ENCODE measurements at regions not wholly inside any gene's neighbourhood (a gene's known extent, or its start where the extent isn't known, plus 50 kb on each side); places are given as distances from the start of the nearest gene placed in this dataset.

DNA sequence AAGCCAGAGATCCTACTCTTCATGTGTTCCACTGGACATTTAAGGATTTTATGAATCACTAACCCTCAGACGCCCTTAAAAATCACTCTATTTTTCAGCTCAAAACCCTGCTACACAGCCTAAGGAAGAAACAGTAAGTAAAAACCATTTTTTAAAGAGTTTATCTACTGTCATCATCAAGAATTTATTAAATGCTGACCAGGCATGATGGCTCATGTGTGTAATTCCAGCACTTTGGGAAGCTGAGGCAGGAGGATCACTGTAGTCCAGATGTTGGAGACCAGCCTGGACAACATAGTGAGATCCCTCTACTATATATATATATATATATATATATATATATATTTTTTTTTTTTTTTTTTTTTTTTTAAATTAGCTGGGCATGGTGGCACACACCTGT lies 124.2 kb upstream of the ID4 start:
- POLR2A ChIA-PET = no interaction called here
- WGBS (ENCODE audit: insufficient coverage, insufficient replicate concordance, low lambda C conversion rate, missing lambda C conversion rate) = 0% methylated on average over 1 of the region's 1 CpG
- no TSS peak for BruUV-seq (replicated peaks)
- SMC1A ChIA-PET (ENCODE audit: uncharacterized antibody, unreplicated experiment) = no interaction called here
- no peak for ATAC-seq
- Histone ChIP-seq H3K9me3 (replicated peaks; ENCODE audit: control insufficient read depth, insufficient read depth, low read length) (no peaks in the 10 kb centered on the region), H3K27me3 (replicated peaks in 1 of 2; ENCODE audit: control insufficient read depth in 2 of 2, insufficient read depth in 2 of 2, low read length in 1 of 2) (no peaks in the 10 kb centered on the region), H4K20me1 (ENCODE audit: control insufficient read depth, insufficient read depth) (no peaks in the 10 kb centered on the region), H3K36me3 (ENCODE audit: control insufficient read depth in 2 of 2, insufficient read depth in 2 of 2, low read length in 1 of 2) (no peaks in the 10 kb centered on the region), H3K4me3 (no peak overlapping the region), H3K27ac (ENCODE audit: control insufficient read depth, insufficient read depth) (no peak overlapping the region), H3K79me2 (ENCODE audit: control insufficient read depth, insufficient read depth, low read length) (no peaks in the 10 kb centered on the region), H2AFZ (ENCODE audit: control insufficient read depth, low read depth, low read length) (no peak overlapping the region), H3K4me1 (ENCODE audit: control insufficient read depth, insufficient read depth, low read length) (no peaks in the 10 kb centered on the region), H3K9ac (ENCODE audit: control insufficient read depth, insufficient read depth, low read length) (no peak overlapping the region), H3K4me2 (ENCODE audit: control insufficient read depth, insufficient read depth) (no peak overlapping the region)
- TF ChIP-seq, protein P1, sequence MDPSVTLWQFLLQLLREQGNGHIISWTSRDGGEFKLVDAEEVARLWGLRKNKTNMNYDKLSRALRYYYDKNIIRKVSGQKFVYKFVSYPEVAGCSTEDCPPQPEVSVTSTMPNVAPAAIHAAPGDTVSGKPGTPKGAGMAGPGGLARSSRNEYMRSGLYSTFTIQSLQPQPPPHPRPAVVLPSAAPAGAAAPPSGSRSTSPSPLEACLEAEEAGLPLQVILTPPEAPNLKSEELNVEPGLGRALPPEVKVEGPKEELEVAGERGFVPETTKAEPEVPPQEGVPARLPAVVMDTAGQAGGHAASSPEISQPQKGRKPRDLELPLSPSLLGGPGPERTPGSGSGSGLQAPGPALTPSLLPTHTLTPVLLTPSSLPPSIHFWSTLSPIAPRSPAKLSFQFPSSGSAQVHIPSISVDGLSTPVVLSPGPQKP (IDR thresholded peaks at IDR 0.05; ENCODE audit: low read depth, low read length) = no peak
- TF ChIP-seq RUNX3 (IDR thresholded peaks at IDR 0.05; ENCODE audit: low read length) (no peak), RAD21 (IDR thresholded peaks at IDR 0.05; ENCODE audit: insufficient read depth, low read depth, low read length) (no peak), PML (IDR thresholded peaks at IDR 0.05; ENCODE audit: low read length) (no peak), STAT3 (IDR thresholded peaks at IDR 0.05; ENCODE audit: low read depth, low read length) (no peak)
- DNase-seq (ENCODE audit: low read depth, low spot score) = no peak
- no peak for FAIRE-seq
- CTCF ChIA-PET = no interaction called here
- intact Hi-C loops (cut with micrococcal nuclease; ENCODE audit: unreplicated experiment) (no loop called here), in situ Hi-C loops (cut with MboI) (no loop called here)
- RAD21 ChIA-PET (ENCODE audit: unreplicated experiment) = no interaction called here

DNA sequence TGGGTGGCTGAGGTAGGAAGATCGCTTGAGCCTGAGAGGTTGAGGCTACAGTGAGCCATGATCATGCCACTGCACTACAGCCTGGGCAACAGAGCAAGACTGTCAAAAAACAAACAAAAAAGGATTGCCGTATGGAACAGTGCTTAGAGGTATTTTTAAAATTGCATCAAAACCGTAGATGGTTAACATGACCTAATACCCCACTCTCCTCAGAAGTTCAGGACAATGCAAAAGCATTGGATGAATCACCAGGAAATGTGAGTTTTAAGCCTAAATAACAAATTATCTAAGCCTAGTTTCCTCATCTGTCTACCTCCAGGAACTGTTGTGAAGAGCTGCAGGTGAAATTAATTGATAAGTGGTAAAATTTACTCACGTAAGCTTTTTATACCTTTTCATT lies 123.8 kb upstream of the ID4 start:
- Histone ChIP-seq H4K20me1 (ENCODE audit: control insufficient read depth, insufficient read depth) (no peaks in the 10 kb centered on the region), H3K36me3 (ENCODE audit: control insufficient read depth in 2 of 2, insufficient read depth in 2 of 2, low read length in 1 of 2) (no peaks in the 10 kb centered on the region), H3K79me2 (ENCODE audit: control insufficient read depth, insufficient read depth, low read length) (no peaks in the 10 kb centered on the region), H3K9ac (ENCODE audit: control insufficient read depth, insufficient read depth, low read length) (no peak overlapping the region), H3K9me3 (replicated peaks; ENCODE audit: control insufficient read depth, insufficient read depth, low read length) (no peaks in the 10 kb centered on the region), H3K27me3 (replicated peaks in 1 of 2; ENCODE audit: control insufficient read depth in 2 of 2, insufficient read depth in 2 of 2, low read length in 1 of 2) (no peaks in the 10 kb centered on the region), H3K4me2 (ENCODE audit: control insufficient read depth, insufficient read depth) (no peak overlapping the region), H2AFZ (ENCODE audit: control insufficient read depth, low read depth, low read length) (no peak overlapping the region), H3K4me3 (no peak overlapping the region), H3K4me1 (ENCODE audit: control insufficient read depth, insufficient read depth, low read length) (no peaks in the 10 kb centered on the region), H3K27ac (ENCODE audit: control insufficient read depth, insufficient read depth) (no peak overlapping the region)
- in situ Hi-C loops (cut with MboI) (no loop called here), intact Hi-C loops (cut with micrococcal nuclease; ENCODE audit: unreplicated experiment) (no loop called here)
- WGBS (ENCODE audit: insufficient coverage, insufficient replicate concordance, low lambda C conversion rate, missing lambda C conversion rate) = 25% methylated on average over 4 of the region's 4 CpGs
- FAIRE-seq = no peak
- ChIA-PET POLR2A (no interaction called here), SMC1A (ENCODE audit: uncharacterized antibody, unreplicated experiment) (no interaction called here), CTCF (no interaction called here), RAD21 (ENCODE audit: unreplicated experiment) (no interaction called here)
- no peak for DNase-seq (ENCODE audit: low read depth, low spot score)
- no peak for ATAC-seq
- no TSS peak for BruUV-seq (replicated peaks)
- TF ChIP-seq SMARCA5 (IDR thresholded peaks at IDR 0.05) = no peak
- no peak for TF ChIP-seq MTA2 (IDR thresholded peaks at IDR 0.05; ENCODE audit: low read depth)
- TF ChIP-seq BRCA1 (IDR thresholded peaks at IDR 0.05; ENCODE audit: low read depth, low read length) = no peak
- TF ChIP-seq, protein P2, sequence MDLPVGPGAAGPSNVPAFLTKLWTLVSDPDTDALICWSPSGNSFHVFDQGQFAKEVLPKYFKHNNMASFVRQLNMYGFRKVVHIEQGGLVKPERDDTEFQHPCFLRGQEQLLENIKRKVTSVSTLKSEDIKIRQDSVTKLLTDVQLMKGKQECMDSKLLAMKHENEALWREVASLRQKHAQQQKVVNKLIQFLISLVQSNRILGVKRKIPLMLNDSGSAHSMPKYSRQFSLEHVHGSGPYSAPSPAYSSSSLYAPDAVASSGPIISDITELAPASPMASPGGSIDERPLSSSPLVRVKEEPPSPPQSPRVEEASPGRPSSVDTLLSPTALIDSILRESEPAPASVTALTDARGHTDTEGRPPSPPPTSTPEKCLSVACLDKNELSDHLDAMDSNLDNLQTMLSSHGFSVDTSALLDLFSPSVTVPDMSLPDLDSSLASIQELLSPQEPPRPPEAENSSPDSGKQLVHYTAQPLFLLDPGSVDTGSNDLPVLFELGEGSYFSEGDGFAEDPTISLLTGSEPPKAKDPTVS (IDR thresholded peaks at IDR 0.05; ENCODE audit: low read depth, low read length) = no peak
- TF ChIP-seq, protein P3, sequence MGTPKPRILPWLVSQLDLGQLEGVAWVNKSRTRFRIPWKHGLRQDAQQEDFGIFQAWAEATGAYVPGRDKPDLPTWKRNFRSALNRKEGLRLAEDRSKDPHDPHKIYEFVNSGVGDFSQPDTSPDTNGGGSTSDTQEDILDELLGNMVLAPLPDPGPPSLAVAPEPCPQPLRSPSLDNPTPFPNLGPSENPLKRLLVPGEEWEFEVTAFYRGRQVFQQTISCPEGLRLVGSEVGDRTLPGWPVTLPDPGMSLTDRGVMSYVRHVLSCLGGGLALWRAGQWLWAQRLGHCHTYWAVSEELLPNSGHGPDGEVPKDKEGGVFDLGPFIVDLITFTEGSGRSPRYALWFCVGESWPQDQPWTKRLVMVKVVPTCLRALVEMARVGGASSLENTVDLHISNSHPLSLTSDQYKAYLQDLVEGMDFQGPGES (IDR thresholded peaks at IDR 0.05) = no peak
- no peak for TF ChIP-seq CHD2 (IDR thresholded peaks at IDR 0.05; ENCODE audit: borderline replicate concordance, low read depth, low read length)
- no peak for TF ChIP-seq NBN (IDR thresholded peaks at IDR 0.05)
- no peak for TF ChIP-seq JUNB (IDR thresholded peaks at IDR 0.05)
- TF ChIP-seq RBBP5 (conservative IDR thresholded peaks at IDR 0.05) = no peak
- TF ChIP-seq, protein P4, sequence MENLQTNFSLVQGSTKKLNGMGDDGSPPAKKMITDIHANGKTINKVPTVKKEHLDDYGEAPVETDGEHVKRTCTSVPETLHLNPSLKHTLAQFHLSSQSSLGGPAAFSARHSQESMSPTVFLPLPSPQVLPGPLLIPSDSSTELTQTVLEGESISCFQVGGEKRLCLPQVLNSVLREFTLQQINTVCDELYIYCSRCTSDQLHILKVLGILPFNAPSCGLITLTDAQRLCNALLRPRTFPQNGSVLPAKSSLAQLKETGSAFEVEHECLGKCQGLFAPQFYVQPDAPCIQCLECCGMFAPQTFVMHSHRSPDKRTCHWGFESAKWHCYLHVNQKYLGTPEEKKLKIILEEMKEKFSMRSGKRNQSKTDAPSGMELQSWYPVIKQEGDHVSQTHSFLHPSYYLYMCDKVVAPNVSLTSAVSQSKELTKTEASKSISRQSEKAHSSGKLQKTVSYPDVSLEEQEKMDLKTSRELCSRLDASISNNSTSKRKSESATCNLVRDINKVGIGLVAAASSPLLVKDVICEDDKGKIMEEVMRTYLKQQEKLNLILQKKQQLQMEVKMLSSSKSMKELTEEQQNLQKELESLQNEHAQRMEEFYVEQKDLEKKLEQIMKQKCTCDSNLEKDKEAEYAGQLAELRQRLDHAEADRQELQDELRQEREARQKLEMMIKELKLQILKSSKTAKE (IDR thresholded peaks at IDR 0.05; ENCODE audit: low read depth, poor library complexity, severe bottlenecking) = no peak
- TF ChIP-seq RCOR1 (conservative IDR thresholded peaks at IDR 0.05; ENCODE audit: low read depth, low read length) = no peak

Measured in GM12878 (cell line).